ENCODE measurements at regions not wholly inside any gene's neighbourhood (a gene's known extent, or its start where the extent isn't known, plus 50 kb on each side); places are given as distances from the start of the nearest gene placed in this dataset.
"Not testable (repeated sequence)": the region's sequence is repeated elsewhere in the genome, so short reads cannot be mapped to it uniquely, and the experiment has no call there.

- DNase-seq: no peak
Observed at GRCh38 chr16:13829697-13830299, 90.2 kb upstream of the ERCC4 start.

- DNase-seq: no peak
Observed at GRCh38 chr16:13833515-13833914, 86.4 kb upstream of the ERCC4 start.

GRCh38 chr16:13835387-13835786 lies 84.6 kb upstream of the ERCC4 start:
- DNase-seq: no peak

- no peak for DNase-seq
Observed at GRCh38 chr16:13835935-13836730, 83.8 kb upstream of the ERCC4 start.

GRCh38 chr16:13838401-13839190 lies 81.4 kb upstream of the ERCC4 start:
- no peak for DNase-seq

DNA sequence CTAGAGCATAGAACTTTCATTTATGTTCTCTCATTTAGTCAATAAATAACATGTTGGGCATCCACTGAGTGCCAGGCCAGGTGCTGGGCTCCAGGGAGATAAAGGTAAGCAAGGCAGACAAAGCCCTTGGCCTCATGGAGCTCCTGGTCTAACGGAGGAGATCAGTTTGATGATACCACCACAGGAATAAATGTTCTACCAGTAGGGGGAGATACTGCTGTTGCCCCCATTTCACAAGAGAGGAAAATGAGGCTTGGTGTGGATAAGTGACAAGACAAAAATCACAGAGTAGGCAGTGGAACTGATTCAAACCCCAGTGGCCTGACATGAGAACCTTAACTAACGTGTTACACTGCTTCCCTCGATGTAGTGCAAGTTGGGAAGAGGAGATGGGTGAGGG lies 80.4 kb upstream of the ERCC4 start:
- no peak for DNase-seq

GRCh38 chr16:13845232-13845631 lies 74.7 kb upstream of the ERCC4 start:
- no peak for DNase-seq

- DNase-seq: no peak
Observed at GRCh38 chr16:13848795-13849194, 71.2 kb upstream of the ERCC4 start.

GRCh38 chr16:13850173-13850572 lies 69.8 kb upstream of the ERCC4 start:
- not testable (repeated sequence) for DNase-seq

DNA sequence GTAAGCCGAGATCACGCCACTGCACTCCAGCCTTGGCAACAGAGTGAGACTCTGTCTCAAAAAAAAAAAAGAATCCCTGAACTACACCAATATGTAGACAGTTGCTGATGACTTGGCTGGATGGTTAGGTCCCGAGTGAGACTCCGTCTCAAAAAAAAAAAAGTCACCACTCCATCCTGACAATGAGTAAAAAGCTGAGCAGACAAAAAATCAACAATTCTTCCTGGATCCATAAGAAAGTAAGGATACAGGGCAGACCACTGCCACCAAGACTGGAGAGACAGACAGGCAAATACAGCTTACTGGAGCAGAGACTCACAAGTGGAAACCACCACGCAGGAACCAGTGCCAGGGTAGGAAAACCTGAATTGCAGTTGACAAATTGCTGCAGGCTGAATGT lies 67.1 kb upstream of the ERCC4 start:
- no peak for DNase-seq

GRCh38 chr16:13856398-13856797 lies 63.6 kb upstream of the ERCC4 start:
- no peak for DNase-seq

DNA sequence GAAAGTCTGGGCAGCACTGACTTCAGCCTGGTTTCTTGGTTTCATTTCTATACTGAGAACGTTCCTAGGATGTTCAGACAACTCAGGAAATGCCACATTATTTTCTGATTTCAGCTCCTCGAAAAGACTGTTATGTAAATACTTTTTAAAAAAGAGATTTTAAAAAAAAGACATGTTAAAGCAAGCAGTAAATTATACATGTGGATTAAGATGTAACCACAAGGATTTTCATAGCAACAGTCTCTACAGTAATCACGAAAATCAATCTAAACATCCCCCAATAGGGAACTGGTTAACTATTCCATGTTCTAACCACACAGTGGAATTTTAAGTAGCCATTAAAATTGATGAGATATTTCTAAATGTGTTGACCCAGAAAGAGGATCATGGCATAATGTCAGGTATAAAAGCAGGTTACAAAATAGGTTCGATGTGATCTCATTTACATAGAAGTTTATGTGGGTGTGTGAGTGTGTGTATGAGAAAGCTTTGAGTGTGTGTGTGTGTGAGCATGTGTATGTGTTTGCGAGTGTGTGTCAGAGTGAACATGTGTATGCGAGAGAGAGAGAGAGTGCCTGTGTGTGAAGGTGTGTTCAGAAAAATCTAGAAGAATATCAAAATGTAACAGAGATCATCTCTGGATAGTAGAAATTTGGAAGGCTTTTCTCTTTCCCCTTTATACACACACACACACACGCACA lies 63.0 kb upstream of the ERCC4 start:
- no peak for DNase-seq

GRCh38 chr16:13858873-13859580 lies 60.9 kb upstream of the ERCC4 start:
- DNase-seq: no peak

- DNase-seq: no peak
Observed at GRCh38 chr16:13863075-13863765, 56.7 kb upstream of the ERCC4 start.

- DNase-seq: no peak
Observed at GRCh38 chr16:13864689-13865088, 55.3 kb upstream of the ERCC4 start.

- DNase-seq: peak; percentile 30 to 39
Observed at GRCh38 chr16:13866073-13866472, 53.9 kb upstream of the ERCC4 start.
